GM23338 (cell line): ENCODE measurements at regions not wholly inside any gene's neighbourhood (a gene's known extent, or its start where the extent isn't known, plus 50 kb on each side); places are given as distances from the start of the nearest gene placed in this dataset.

ENCODE experiments used
- CREB1 ChIP-seq: fragments of 250-450 bp; sonication (Bioruptor Pico); IDR thresholded peaks from 2 replicates; pipeline ENCODE4 v1.5.0; 2020; ENCODE audit warnings: low read depth, mild to moderate bottlenecking, moderate library complexity
- EZH2 ChIP-seq: fragments of 200-600 bp; sonication (generic); IDR thresholded peaks from one replicate; pipeline ENCODE4 v1.8.0; 2017; ENCODE audit warnings: antibody characterized with exemption, mild to moderate bottlenecking, low read depth; ENCODE audit not compliant: unreplicated experiment
- EZH2phosphoT487 ChIP-seq: fragments of 200-600 bp; sonication (generic); IDR thresholded peaks from one replicate; pipeline ENCODE4 v1.8.1; 2018; ENCODE audit warnings: antibody characterized with exemption; ENCODE audit not compliant: unreplicated experiment
- JUNB ChIP-seq: IDR thresholded peaks from one replicate; pipeline ENCODE4 v1.6.1; 2016; ENCODE audit warnings: antibody characterized with exemption; ENCODE audit not compliant: unreplicated experiment
- NANOG ChIP-seq: IDR thresholded peaks from 2 replicates; pipeline ENCODE4 v1.6.1; 2016; ENCODE audit warnings: antibody characterized with exemption, borderline replicate concordance
- POLR2AphosphoS5 ChIP-seq: IDR thresholded peaks from 2 replicates; pipeline ENCODE4 v1.6.1; 2016; ENCODE audit warnings: antibody characterized with exemption, low read depth
- STAT1 ChIP-seq: IDR thresholded peaks from one replicate; pipeline ENCODE4 v1.6.1; 2016; ENCODE audit warnings: antibody characterized with exemption; ENCODE audit not compliant: unreplicated experiment
- ZNF114 ChIP-seq: fragments of 250-450 bp; sonication (Bioruptor Pico); IDR thresholded peaks from 2 replicates; pipeline ENCODE4 v1.5.0; 2020; ENCODE audit warnings: mild to moderate bottlenecking, moderate library complexity
- ZNF331 ChIP-seq: fragments of 250-450 bp; sonication (Bioruptor Pico); IDR thresholded peaks from 2 replicates; pipeline ENCODE4 v1.5.0; 2020; ENCODE audit warnings: low read depth, mild to moderate bottlenecking, moderate library complexity
- TF ChIP-seq, protein P1 (sequence below), 2 experiments: fragments of 200-600 bp in 1 of 2; sonication (generic) in 1 of 2; conservative IDR thresholded peaks; 2 replicates each; pipeline versions ENCODE4 v1.5.1 to v1.6.1; 2016 to 2017; ENCODE audit warnings: antibody characterized with exemption in 2 of 2, low read depth in 2 of 2, mild to moderate bottlenecking in 2 of 2, moderate library complexity in 1 of 2
- TF ChIP-seq, protein P2 (sequence below): IDR thresholded peaks from one replicate; pipeline ENCODE4 v1.6.1; 2018; ENCODE audit warnings: antibody characterized with exemption; ENCODE audit not compliant: unreplicated experiment
- TF ChIP-seq, protein P3 (sequence below): fragments of 250-450 bp; sonication (Bioruptor Pico); IDR thresholded peaks from 2 replicates; pipeline ENCODE4 v1.5.0; 2020; ENCODE audit warnings: mild to moderate bottlenecking, moderate library complexity
- TF ChIP-seq, protein P4 (sequence below): IDR thresholded peaks from 2 replicates; pipeline ENCODE4 v1.6.1; 2016; ENCODE audit warnings: antibody characterized with exemption

DNA sequence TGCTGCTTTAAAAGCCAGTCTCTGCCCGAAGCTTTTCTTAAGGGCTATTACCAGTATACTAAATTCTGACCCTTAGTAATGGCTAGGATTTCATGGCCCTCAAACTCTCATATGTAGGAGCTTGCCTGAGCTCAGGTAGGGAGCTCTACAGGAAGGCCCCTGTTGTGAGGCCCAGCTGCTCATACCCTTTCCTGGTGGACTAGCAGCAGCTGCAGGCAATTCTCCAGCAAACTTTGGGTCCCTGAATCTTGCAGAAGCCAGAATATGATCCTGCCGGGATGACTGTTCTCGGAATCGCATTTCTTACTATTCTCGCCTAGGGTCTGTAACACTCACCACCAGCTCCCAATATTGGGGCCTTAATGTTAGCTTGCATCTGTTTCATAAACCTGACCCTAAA, 106.4 kb upstream of the SERTAD2 start:
- TF ChIP-seq EZH2phosphoT487 (no peak), EZH2 (no peak), ZNF114 (CRISPR knock-in tag) (no peak), POLR2AphosphoS5 (no peak), CREB1 (CRISPR knock-in tag) (no peak), STAT1 (no peak), JUNB (no peak), NANOG (no peak), ZNF331 (CRISPR knock-in tag) (no peak)
- TF ChIP-seq, protein P1, sequence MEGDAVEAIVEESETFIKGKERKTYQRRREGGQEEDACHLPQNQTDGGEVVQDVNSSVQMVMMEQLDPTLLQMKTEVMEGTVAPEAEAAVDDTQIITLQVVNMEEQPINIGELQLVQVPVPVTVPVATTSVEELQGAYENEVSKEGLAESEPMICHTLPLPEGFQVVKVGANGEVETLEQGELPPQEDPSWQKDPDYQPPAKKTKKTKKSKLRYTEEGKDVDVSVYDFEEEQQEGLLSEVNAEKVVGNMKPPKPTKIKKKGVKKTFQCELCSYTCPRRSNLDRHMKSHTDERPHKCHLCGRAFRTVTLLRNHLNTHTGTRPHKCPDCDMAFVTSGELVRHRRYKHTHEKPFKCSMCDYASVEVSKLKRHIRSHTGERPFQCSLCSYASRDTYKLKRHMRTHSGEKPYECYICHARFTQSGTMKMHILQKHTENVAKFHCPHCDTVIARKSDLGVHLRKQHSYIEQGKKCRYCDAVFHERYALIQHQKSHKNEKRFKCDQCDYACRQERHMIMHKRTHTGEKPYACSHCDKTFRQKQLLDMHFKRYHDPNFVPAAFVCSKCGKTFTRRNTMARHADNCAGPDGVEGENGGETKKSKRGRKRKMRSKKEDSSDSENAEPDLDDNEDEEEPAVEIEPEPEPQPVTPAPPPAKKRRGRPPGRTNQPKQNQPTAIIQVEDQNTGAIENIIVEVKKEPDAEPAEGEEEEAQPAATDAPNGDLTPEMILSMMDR (conservative IDR thresholded peaks at IDR 0.05; ENCODE audit: low read depth in 2 of 2) = no peak
- TF ChIP-seq, protein P2, sequence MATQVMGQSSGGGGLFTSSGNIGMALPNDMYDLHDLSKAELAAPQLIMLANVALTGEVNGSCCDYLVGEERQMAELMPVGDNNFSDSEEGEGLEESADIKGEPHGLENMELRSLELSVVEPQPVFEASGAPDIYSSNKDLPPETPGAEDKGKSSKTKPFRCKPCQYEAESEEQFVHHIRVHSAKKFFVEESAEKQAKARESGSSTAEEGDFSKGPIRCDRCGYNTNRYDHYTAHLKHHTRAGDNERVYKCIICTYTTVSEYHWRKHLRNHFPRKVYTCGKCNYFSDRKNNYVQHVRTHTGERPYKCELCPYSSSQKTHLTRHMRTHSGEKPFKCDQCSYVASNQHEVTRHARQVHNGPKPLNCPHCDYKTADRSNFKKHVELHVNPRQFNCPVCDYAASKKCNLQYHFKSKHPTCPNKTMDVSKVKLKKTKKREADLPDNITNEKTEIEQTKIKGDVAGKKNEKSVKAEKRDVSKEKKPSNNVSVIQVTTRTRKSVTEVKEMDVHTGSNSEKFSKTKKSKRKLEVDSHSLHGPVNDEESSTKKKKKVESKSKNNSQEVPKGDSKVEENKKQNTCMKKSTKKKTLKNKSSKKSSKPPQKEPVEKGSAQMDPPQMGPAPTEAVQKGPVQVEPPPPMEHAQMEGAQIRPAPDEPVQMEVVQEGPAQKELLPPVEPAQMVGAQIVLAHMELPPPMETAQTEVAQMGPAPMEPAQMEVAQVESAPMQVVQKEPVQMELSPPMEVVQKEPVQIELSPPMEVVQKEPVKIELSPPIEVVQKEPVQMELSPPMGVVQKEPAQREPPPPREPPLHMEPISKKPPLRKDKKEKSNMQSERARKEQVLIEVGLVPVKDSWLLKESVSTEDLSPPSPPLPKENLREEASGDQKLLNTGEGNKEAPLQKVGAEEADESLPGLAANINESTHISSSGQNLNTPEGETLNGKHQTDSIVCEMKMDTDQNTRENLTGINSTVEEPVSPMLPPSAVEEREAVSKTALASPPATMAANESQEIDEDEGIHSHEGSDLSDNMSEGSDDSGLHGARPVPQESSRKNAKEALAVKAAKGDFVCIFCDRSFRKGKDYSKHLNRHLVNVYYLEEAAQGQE = no peak
- TF ChIP-seq, protein P3, sequence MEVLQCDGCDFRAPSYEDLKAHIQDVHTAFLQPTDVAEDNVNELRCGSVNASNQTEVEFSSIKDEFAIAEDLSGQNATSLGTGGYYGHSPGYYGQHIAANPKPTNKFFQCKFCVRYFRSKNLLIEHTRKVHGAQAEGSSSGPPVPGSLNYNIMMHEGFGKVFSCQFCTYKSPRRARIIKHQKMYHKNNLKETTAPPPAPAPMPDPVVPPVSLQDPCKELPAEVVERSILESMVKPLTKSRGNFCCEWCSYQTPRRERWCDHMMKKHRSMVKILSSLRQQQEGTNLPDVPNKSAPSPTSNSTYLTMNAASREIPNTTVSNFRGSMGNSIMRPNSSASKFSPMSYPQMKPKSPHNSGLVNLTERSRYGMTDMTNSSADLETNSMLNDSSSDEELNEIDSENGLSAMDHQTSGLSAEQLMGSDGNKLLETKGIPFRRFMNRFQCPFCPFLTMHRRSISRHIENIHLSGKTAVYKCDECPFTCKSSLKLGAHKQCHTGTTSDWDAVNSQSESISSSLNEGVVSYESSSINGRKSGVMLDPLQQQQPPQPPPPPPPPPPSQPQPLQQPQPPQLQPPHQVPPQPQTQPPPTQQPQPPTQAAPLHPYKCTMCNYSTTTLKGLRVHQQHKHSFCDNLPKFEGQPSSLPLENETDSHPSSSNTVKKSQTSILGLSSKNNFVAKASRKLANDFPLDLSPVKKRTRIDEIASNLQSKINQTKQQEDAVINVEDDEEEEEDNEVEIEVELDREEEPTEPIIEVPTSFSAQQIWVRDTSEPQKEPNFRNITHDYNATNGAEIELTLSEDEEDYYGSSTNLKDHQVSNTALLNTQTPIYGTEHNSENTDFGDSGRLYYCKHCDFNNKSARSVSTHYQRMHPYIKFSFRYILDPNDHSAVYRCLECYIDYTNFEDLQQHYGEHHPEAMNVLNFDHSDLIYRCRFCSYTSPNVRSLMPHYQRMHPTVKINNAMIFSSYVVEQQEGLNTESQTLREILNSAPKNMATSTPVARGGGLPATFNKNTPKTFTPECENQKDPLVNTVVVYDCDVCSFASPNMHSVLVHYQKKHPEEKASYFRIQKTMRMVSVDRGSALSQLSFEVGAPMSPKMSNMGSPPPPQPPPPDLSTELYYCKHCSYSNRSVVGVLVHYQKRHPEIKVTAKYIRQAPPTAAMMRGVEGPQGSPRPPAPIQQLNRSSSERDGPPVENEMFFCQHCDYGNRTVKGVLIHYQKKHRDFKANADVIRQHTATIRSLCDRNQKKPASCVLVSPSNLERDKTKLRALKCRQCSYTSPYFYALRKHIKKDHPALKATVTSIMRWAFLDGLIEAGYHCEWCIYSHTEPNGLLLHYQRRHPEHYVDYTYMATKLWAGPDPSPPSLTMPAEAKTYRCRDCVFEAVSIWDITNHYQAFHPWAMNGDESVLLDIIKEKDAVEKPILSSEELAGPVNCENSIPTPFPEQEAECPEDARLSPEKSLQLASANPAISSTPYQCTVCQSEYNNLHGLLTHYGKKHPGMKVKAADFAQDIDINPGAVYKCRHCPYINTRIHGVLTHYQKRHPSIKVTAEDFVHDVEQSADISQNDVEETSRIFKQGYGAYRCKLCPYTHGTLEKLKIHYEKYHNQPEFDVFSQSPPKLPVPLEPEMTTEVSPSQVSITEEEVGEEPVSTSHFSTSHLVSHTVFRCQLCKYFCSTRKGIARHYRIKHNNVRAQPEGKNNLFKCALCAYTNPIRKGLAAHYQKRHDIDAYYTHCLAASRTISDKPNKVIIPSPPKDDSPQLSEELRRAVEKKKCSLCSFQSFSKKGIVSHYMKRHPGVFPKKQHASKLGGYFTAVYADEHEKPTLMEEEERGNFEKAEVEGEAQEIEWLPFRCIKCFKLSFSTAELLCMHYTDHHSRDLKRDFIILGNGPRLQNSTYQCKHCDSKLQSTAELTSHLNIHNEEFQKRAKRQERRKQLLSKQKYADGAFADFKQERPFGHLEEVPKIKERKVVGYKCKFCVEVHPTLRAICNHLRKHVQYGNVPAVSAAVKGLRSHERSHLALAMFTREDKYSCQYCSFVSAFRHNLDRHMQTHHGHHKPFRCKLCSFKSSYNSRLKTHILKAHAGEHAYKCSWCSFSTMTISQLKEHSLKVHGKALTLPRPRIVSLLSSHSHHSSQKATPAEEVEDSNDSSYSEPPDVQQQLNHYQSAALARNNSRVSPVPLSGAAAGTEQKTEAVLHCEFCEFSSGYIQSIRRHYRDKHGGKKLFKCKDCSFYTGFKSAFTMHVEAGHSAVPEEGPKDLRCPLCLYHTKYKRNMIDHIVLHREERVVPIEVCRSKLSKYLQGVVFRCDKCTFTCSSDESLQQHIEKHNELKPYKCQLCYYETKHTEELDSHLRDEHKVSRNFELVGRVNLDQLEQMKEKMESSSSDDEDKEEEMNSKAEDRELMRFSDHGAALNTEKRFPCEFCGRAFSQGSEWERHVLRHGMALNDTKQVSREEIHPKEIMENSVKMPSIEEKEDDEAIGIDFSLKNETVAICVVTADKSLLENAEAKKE (CRISPR knock-in tag) = no peak
- TF ChIP-seq, protein P4, sequence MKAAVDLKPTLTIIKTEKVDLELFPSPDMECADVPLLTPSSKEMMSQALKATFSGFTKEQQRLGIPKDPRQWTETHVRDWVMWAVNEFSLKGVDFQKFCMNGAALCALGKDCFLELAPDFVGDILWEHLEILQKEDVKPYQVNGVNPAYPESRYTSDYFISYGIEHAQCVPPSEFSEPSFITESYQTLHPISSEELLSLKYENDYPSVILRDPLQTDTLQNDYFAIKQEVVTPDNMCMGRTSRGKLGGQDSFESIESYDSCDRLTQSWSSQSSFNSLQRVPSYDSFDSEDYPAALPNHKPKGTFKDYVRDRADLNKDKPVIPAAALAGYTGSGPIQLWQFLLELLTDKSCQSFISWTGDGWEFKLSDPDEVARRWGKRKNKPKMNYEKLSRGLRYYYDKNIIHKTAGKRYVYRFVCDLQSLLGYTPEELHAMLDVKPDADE = no peak
